Activated naive CD4-positive, alpha-beta T cell treated with anti-CD3 and anti-CD28 coated beads, Interleukin-2, amount 10 ng/mL, durations not matched to agents 7 days and 5 days (primary cell): ENCODE measurements at regions not wholly inside any gene's neighbourhood (a gene's known extent, or its start where the extent isn't known, plus 50 kb on each side); places are given as distances from the start of the nearest gene placed in this dataset.
A peak's percentile ranks its signal among the peaks of the same experiment; 100 is the strongest.

Experiments
- CTCF ChIA-PET: fragments of 350-600 bp; sonication (Branson Sonifier 250); formaldehyde crosslinking; loops from one replicate; lab custom pipeline; 2021; ENCODE audit warnings: antibody characterized with exemption; lab: Charles Lee
- DNase-seq: peaks from one replicate; pipeline ENCODE4 v3.0.0-alpha.2; 2020
- H3K27ac Mint-ChIP-seq: one replicate; pipeline ENCODE4 v1.8.0; 2021; ENCODE audit warnings: mild to moderate bottlenecking, moderate library complexity, mixed read lengths
- H3K27me3 Mint-ChIP-seq: one replicate; pipeline ENCODE4 v1.8.0; 2021; ENCODE audit warnings: mild to moderate bottlenecking, mixed read lengths
- H3K36me3 Mint-ChIP-seq: one replicate; pipeline ENCODE4 v1.8.0; 2021; ENCODE audit warnings: mixed read lengths
- H3K4me1 Mint-ChIP-seq: one replicate; pipeline ENCODE4 v1.8.0; 2021; ENCODE audit warnings: mixed read lengths
- H3K4me3 Mint-ChIP-seq: one replicate; pipeline ENCODE4 v1.8.0; 2021; ENCODE audit warnings: mild to moderate bottlenecking, moderate library complexity, mixed read lengths
- H3K9me3 Mint-ChIP-seq: one replicate; pipeline ENCODE4 v1.8.0; 2021; ENCODE audit warnings: mixed read lengths

GRCh38 chr4:71185037-71185436 lies 153.8 kb upstream of the SLC4A4 start:
- CTCF ChIA-PET: interaction anchor here (0.6 to 2.5 kb wide), 8 partner anchors 9 to 577 kb away, joined by 3 to 8 read pairs (median 3); no protein-coding TSS in a partner anchor
- no peak overlapping the region for H3K27ac Mint-ChIP-seq
- H3K36me3 Mint-ChIP-seq: peaks cover 1% of the 10 kb centered on the region
- H3K4me3 Mint-ChIP-seq: no peak overlapping the region
- peaks cover 29% of the 10 kb centered on the region for H3K4me1 Mint-ChIP-seq
- no peaks in the 10 kb centered on the region for H3K9me3 Mint-ChIP-seq
- peaks cover 58% of the 10 kb centered on the region for H3K27me3 Mint-ChIP-seq
- DNase-seq: no peak

- Mint-ChIP-seq H3K27me3 (peaks cover 66% of the 10 kb centered on the region), H3K4me3 (peak overlapping the region; percentile 79), H3K9me3 (no peaks in the 10 kb centered on the region), H3K4me1 (peaks cover 29% of the 10 kb centered on the region), H3K27ac (no peak overlapping the region), H3K36me3 (peaks cover 1% of the 10 kb centered on the region)
- CTCF ChIA-PET: interaction anchor here (2.5 kb wide), 1 partner anchor 8 kb away, joined by 8 read pairs; no protein-coding TSS in a partner anchor
- no peak for DNase-seq
These were observed 152.6 kb upstream of the SLC4A4 start for GRCh38 chr4:71186257-71186565.

- Mint-ChIP-seq H3K9me3 (no peaks in the 10 kb centered on the region), H3K36me3 (peaks cover 1% of the 10 kb centered on the region), H3K4me3 (peak overlapping the region; percentile 81), H3K27me3 (peaks cover 69% of the 10 kb centered on the region), H3K27ac (no peak overlapping the region), H3K4me1 (peaks cover 29% of the 10 kb centered on the region)
- DNase-seq: peak; percentile 40
- CTCF ChIA-PET: interaction anchor here (2.5 kb wide), 1 partner anchor 8 kb away, joined by 8 read pairs; no protein-coding TSS in a partner anchor
These were observed 152.0 kb upstream of the SLC4A4 start for GRCh38 chr4:71186566-71187403.

DNA sequence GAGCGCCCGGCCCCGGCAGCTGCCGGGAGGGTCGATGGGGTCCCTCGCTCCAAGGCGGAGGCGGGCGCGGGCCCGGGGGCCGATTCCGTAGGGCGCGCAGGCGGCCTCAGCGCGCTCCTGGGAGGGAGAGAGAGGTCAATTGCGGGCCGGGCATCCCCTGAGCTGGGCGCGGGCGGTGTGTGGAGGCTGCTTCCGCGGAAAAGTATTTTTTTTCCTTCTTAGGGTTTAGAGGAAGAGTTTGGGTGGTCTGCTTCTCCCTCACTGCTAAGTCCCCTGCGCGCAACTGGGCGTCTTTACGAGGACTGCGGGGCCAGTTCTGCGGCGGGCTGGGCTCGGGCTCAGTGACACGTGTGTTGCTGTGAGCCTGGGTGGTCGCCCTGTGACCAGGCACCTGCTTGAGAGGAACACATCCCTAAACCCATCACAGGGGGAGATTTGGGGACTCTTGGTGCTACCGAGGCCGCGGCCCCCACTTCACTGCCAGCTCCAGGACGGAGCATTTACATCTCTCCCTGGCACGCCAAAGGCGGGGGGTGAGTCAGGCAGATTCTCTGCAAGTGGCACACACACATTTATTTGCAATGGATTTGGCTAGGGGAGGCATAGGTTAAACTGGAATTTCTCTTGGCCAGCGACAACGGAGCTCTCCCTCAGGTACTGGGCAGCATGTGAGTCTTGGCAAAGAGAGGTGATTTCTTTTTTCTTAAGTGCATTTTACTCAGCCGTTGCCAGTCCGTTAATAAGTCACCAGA lies 151.2 kb upstream of the SLC4A4 start:
- Mint-ChIP-seq H3K4me3 (peak overlapping the region; percentile 76), H3K27ac (no peak overlapping the region), H3K27me3 (peaks cover 69% of the 10 kb centered on the region), H3K36me3 (peaks cover 1% of the 10 kb centered on the region), H3K9me3 (no peaks in the 10 kb centered on the region), H3K4me1 (peaks cover 29% of the 10 kb centered on the region)
- CTCF ChIA-PET: no interaction called here
- DNase-seq: peak; percentile 30

DNA sequence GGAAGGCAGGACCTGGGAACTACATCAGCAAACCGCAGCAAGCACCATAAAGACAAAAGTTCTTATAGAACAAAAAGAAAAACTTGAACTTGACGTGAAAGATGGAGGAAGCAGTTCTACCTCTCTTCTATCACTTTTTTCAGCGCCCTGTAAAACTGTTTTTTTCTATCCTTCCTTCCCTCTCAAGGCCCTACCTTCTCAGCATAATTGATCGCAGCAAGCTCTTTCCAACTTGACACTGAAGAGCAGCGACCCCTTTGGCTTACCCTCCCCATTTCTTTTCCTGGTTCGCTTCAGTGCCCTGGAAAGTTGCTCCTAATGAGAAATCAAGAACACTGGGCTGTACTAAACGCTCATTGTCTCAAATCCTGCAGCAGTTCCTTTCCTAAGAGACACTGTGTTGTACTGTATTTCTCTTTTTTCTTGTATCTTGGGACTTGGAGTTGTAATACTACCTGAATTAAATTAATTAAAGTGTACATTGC lies 150.6 kb upstream of the SLC4A4 start:
- H3K27ac Mint-ChIP-seq: no peak overlapping the region
- peaks cover 1% of the 10 kb centered on the region for H3K36me3 Mint-ChIP-seq
- H3K4me3 Mint-ChIP-seq: peak overlapping the region; percentile 76
- peaks cover 73% of the 10 kb centered on the region for H3K27me3 Mint-ChIP-seq
- H3K9me3 Mint-ChIP-seq: no peaks in the 10 kb centered on the region
- CTCF ChIA-PET: no interaction called here
- DNase-seq: no peak
- H3K4me1 Mint-ChIP-seq: peaks cover 29% of the 10 kb centered on the region

GRCh38 chr4:71188951-71189350 lies 149.9 kb upstream of the SLC4A4 start:
- peaks cover 75% of the 10 kb centered on the region for H3K27me3 Mint-ChIP-seq
- no peak for DNase-seq
- H3K4me1 Mint-ChIP-seq: peaks cover 29% of the 10 kb centered on the region
- CTCF ChIA-PET: no interaction called here
- no peak overlapping the region for H3K27ac Mint-ChIP-seq
- H3K9me3 Mint-ChIP-seq: no peaks in the 10 kb centered on the region
- H3K4me3 Mint-ChIP-seq: peak overlapping the region; percentile 76
- H3K36me3 Mint-ChIP-seq: peaks cover 1% of the 10 kb centered on the region

DNA sequence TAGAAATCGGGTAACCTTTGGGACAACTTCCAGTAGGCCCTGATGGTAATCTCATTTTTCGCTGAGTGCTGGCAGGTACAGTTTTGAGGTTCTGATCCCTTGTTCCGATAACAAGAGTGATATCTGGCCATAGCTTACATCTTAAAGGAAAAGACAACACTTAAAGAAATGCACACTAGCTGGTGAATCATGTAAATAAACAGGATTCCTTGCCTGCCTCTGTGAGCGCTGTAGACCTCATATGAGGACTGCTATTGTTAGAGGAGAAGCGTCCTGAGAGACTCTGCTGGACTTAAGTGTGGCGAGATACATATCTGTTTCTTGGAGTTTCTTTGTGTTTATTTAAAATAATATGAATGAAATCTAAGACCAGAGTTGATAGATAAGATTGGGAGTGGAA lies 149.3 kb upstream of the SLC4A4 start:
- Mint-ChIP-seq H3K27me3 (peaks cover 70% of the 10 kb centered on the region), H3K36me3 (peaks cover 1% of the 10 kb centered on the region), H3K4me1 (peaks cover 25% of the 10 kb centered on the region), H3K9me3 (no peaks in the 10 kb centered on the region), H3K27ac (no peak overlapping the region), H3K4me3 (no peak overlapping the region)
- CTCF ChIA-PET: no interaction called here
- no peak for DNase-seq

- H3K9me3 Mint-ChIP-seq: peaks cover 3% of the 10 kb centered on the region
- peaks cover 28% of the 10 kb centered on the region for H3K27me3 Mint-ChIP-seq
- CTCF ChIA-PET: interaction anchor here (1.4 kb wide), 1 partner anchor 9 kb away, joined by 8 read pairs; no protein-coding TSS in a partner anchor
- H3K4me3 Mint-ChIP-seq: no peak overlapping the region
- no peak overlapping the region for H3K27ac Mint-ChIP-seq
- H3K4me1 Mint-ChIP-seq: peaks cover 13% of the 10 kb centered on the region
- H3K36me3 Mint-ChIP-seq: no peaks in the 10 kb centered on the region
- DNase-seq: no peak
These were observed 144.4 kb upstream of the SLC4A4 start for GRCh38 chr4:71194454-71194853.

GRCh38 chr4:71195924-71196323 lies 142.9 kb upstream of the SLC4A4 start:
- H3K4me1 Mint-ChIP-seq: peaks cover 18% of the 10 kb centered on the region
- peaks cover 3% of the 10 kb centered on the region for H3K9me3 Mint-ChIP-seq
- no peak for DNase-seq
- peaks cover 22% of the 10 kb centered on the region for H3K27me3 Mint-ChIP-seq
- H3K27ac Mint-ChIP-seq: no peak overlapping the region
- no peaks in the 10 kb centered on the region for H3K36me3 Mint-ChIP-seq
- no peak overlapping the region for H3K4me3 Mint-ChIP-seq
- CTCF ChIA-PET: no interaction called here

GRCh38 chr4:71198958-71199357 lies 139.9 kb upstream of the SLC4A4 start:
- peak overlapping the region; percentile 57 for H3K27ac Mint-ChIP-seq

GRCh38 chr4:71201057-71201456 lies 137.8 kb upstream of the SLC4A4 start:
- H3K4me1 Mint-ChIP-seq: peaks cover 18% of the 10 kb centered on the region
- CTCF ChIA-PET: interaction anchor here (1.9 kb wide), 1 partner anchor 17 kb away, joined by 5 read pairs; no protein-coding TSS in a partner anchor
- no peak overlapping the region for H3K4me3 Mint-ChIP-seq
- H3K9me3 Mint-ChIP-seq: peaks cover 3% of the 10 kb centered on the region
- peaks cover 14% of the 10 kb centered on the region for H3K27me3 Mint-ChIP-seq
- H3K27ac Mint-ChIP-seq: no peak overlapping the region
- no peaks in the 10 kb centered on the region for H3K36me3 Mint-ChIP-seq
- DNase-seq: no peak

More at GRCh38 chr4:71198958-71199357, 139.9 kb upstream of the SLC4A4 start:
- CTCF ChIA-PET: no interaction called here
- Mint-ChIP-seq H3K4me3 (no peak overlapping the region), H3K9me3 (peaks cover 3% of the 10 kb centered on the region), H3K27me3 (peaks cover 13% of the 10 kb centered on the region), H3K36me3 (no peaks in the 10 kb centered on the region), H3K4me1 (peaks cover 18% of the 10 kb centered on the region)
- peak; percentile 56 for DNase-seq

GRCh38 chr4:71201817-71202576 lies 136.8 kb upstream of the SLC4A4 start:
- DNase-seq: no peak
- Mint-ChIP-seq H3K9me3 (peaks cover 3% of the 10 kb centered on the region), H3K4me3 (no peak overlapping the region), H3K27ac (no peak overlapping the region), H3K4me1 (peaks cover 18% of the 10 kb centered on the region), H3K36me3 (no peaks in the 10 kb centered on the region), H3K27me3 (peaks cover 13% of the 10 kb centered on the region)
- CTCF ChIA-PET: no interaction called here

- Mint-ChIP-seq H3K36me3 (no peaks in the 10 kb centered on the region), H3K4me3 (no peak overlapping the region), H3K9me3 (peaks cover 3% of the 10 kb centered on the region), H3K4me1 (peaks cover 18% of the 10 kb centered on the region), H3K27ac (no peak overlapping the region), H3K27me3 (peaks cover 13% of the 10 kb centered on the region)
- no peak for DNase-seq
- CTCF ChIA-PET: no interaction called here
These were observed 136.1 kb upstream of the SLC4A4 start for GRCh38 chr4:71202705-71203104.

DNA sequence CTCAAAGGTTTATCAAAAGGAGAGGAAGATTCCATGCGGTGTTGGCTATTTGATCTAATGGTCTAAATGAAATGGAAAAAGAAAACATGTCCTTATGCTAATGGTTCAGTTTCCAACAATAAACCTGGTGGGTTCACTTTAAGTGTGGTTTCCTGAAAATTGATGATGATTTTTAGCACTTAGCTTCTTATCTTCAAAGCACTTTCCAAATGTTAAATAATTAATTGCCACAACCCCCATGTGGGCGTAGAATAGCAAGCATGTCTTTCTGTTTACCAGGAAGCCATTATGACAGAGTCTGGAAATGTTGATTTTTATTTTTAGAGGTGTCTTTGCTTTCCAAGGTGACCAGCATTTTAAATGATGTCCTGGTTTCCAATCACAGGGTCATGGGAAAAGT lies 134.8 kb upstream of the SLC4A4 start:
- Mint-ChIP-seq H3K27me3 (peaks cover 13% of the 10 kb centered on the region), H3K27ac (no peak overlapping the region), H3K36me3 (no peaks in the 10 kb centered on the region), H3K9me3 (no peaks in the 10 kb centered on the region), H3K4me3 (no peak overlapping the region), H3K4me1 (peaks cover 8% of the 10 kb centered on the region)
- DNase-seq: no peak
- CTCF ChIA-PET: no interaction called here
